Peyer's patch (tissue), 4 donors: ENCODE measurements at regions not wholly inside any gene's neighbourhood (a gene's known extent, or its start where the extent isn't known, plus 50 kb on each side); places are given as distances from the start of the nearest gene placed in this dataset.

ENCODE experiments used
- CTCF ChIP-seq, 6 experiments: fragments of 450-650 bp in 4 of 6; fragments of 200-600 bp in 2 of 6; sonication (generic) in 1 of 6; IDR thresholded peaks; one replicate each; pipeline ENCODE4 v1.5.1; 2017 to 2019; ENCODE audit warnings: antibody characterized with exemption in 6 of 6, mild to moderate bottlenecking in 3 of 6, moderate library complexity in 1 of 6
- POLR2A ChIP-seq, 2 donors: fragments of 450-650 bp; IDR thresholded peaks; one replicate each; pipeline ENCODE4 v1.5.1; 2017; ENCODE audit warnings: antibody characterized with exemption in 2 of 2, mild to moderate bottlenecking in 2 of 2, moderate library complexity in 2 of 2

- TF ChIP-seq CTCF (IDR thresholded peaks at IDR 0.05): no peak
- TF ChIP-seq POLR2A (IDR thresholded peaks at IDR 0.05): no peak
These were observed 255.9 kb upstream of the DEFB112 start for GRCh38 chr6:50305660-50306059.
